WTC11 (cell line): ENCODE measurements at regions not wholly inside any gene's neighbourhood (a gene's known extent, or its start where the extent isn't known, plus 50 kb on each side); places are given as distances from the start of the nearest gene placed in this dataset.

ENCODE experiments used
- CREM ChIP-seq: sonication (generic); formaldehyde crosslinking; IDR thresholded peaks from 2 replicates; pipeline ENCODE4 v1.8.1; 2022; ENCODE audit warnings: mild to moderate bottlenecking, missing genetic modification reagents, moderate library complexity
- TF ChIP-seq, protein P1 (sequence below): fragments of 200-600 bp; IDR thresholded peaks from 2 replicates; pipeline ENCODE4 v1.8.0; 2022; ENCODE audit warnings: antibody characterized with exemption
- TF ChIP-seq, protein P2 (sequence below): fragments of 250-450 bp; sonication (Bioruptor Pico); IDR thresholded peaks from 2 replicates; pipeline ENCODE4 v1.9.0; 2021; ENCODE audit warnings: mild to moderate bottlenecking
- TF ChIP-seq, protein P3 (sequence below): sonication (generic); formaldehyde crosslinking; IDR thresholded peaks from 2 replicates; pipeline ENCODE4 v1.8.0; 2023; ENCODE audit warnings: missing genetic modification reagents, mild to moderate bottlenecking, borderline replicate concordance

DNA sequence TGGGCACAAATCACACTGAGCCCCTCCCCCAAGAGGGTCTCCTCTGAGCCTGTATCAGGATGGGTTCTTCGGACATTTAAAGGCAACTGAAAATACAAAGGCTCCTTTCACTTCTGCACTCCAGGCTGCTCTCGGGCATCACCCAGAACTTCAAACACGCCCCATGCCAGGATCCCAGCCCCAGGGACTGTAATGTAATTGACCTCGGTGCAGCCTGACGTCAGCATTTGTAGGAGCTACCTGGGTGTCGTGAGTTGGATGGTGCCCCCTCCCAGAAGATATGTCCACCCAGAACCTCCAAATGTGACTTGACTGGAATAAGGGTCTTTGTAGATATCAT lies 95.2 kb downstream of the PSMG1 start:
- TF ChIP-seq, protein P1, sequence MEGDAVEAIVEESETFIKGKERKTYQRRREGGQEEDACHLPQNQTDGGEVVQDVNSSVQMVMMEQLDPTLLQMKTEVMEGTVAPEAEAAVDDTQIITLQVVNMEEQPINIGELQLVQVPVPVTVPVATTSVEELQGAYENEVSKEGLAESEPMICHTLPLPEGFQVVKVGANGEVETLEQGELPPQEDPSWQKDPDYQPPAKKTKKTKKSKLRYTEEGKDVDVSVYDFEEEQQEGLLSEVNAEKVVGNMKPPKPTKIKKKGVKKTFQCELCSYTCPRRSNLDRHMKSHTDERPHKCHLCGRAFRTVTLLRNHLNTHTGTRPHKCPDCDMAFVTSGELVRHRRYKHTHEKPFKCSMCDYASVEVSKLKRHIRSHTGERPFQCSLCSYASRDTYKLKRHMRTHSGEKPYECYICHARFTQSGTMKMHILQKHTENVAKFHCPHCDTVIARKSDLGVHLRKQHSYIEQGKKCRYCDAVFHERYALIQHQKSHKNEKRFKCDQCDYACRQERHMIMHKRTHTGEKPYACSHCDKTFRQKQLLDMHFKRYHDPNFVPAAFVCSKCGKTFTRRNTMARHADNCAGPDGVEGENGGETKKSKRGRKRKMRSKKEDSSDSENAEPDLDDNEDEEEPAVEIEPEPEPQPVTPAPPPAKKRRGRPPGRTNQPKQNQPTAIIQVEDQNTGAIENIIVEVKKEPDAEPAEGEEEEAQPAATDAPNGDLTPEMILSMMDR, result no peak
- no peak for TF ChIP-seq CREM (CRISPR knock-in tag)
- TF ChIP-seq, protein P2, sequence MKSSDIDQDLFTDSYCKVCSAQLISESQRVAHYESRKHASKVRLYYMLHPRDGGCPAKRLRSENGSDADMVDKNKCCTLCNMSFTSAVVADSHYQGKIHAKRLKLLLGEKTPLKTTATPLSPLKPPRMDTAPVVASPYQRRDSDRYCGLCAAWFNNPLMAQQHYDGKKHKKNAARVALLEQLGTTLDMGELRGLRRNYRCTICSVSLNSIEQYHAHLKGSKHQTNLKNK (CRISPR knock-in tag), result no peak
- TF ChIP-seq, protein P3, sequence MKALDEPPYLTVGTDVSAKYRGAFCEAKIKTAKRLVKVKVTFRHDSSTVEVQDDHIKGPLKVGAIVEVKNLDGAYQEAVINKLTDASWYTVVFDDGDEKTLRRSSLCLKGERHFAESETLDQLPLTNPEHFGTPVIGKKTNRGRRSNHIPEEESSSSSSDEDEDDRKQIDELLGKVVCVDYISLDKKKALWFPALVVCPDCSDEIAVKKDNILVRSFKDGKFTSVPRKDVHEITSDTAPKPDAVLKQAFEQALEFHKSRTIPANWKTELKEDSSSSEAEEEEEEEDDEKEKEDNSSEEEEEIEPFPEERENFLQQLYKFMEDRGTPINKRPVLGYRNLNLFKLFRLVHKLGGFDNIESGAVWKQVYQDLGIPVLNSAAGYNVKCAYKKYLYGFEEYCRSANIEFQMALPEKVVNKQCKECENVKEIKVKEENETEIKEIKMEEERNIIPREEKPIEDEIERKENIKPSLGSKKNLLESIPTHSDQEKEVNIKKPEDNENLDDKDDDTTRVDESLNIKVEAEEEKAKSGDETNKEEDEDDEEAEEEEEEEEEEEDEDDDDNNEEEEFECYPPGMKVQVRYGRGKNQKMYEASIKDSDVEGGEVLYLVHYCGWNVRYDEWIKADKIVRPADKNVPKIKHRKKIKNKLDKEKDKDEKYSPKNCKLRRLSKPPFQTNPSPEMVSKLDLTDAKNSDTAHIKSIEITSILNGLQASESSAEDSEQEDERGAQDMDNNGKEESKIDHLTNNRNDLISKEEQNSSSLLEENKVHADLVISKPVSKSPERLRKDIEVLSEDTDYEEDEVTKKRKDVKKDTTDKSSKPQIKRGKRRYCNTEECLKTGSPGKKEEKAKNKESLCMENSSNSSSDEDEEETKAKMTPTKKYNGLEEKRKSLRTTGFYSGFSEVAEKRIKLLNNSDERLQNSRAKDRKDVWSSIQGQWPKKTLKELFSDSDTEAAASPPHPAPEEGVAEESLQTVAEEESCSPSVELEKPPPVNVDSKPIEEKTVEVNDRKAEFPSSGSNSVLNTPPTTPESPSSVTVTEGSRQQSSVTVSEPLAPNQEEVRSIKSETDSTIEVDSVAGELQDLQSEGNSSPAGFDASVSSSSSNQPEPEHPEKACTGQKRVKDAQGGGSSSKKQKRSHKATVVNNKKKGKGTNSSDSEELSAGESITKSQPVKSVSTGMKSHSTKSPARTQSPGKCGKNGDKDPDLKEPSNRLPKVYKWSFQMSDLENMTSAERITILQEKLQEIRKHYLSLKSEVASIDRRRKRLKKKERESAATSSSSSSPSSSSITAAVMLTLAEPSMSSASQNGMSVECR (CRISPR knock-in tag), result no peak
